Ovary (tissue), 7 donors: ENCODE measurements at regions not wholly inside any gene's neighbourhood (a gene's known extent, or its start where the extent isn't known, plus 50 kb on each side); places are given as distances from the start of the nearest gene placed in this dataset.

Experiments used
- DNase-seq, 5 donors: peaks; one replicate each; pipeline ENCODE4 v3.0.0-alpha.2; 2019 to 2020
- H3K27ac ChIP-seq, 2 donors: fragments of 200-600 bp; one replicate each; pipeline versions ENCODE4 v1.5.1 to v1.8.0; 2019 to 2022
- H3K27me3 ChIP-seq: fragments of 200-600 bp; one replicate; pipeline ENCODE4 v1.8.0; 2022
- H3K36me3 ChIP-seq: fragments of 200-600 bp; sonication (generic); one replicate; pipeline ENCODE4 v1.5.1; 2019
- H3K4me1 ChIP-seq: one replicate; pipeline ENCODE4 v1.8.1; 2013; ENCODE audit warnings: mild to moderate bottlenecking, moderate library complexity; ENCODE audit not compliant: insufficient read depth
- H3K4me3 ChIP-seq: fragments of 200-600 bp; sonication (generic); one replicate; pipeline ENCODE4 v1.5.1; 2017
- H3K9me3 ChIP-seq, 2 donors: fragments of 200-600 bp in 1 of 2; sonication (generic) in 1 of 2; one replicate each; pipeline versions ENCODE4 v1.5.1 to v1.8.1; 2013 to 2019; ENCODE audit warnings: mild to moderate bottlenecking in 1 of 2, moderate library complexity in 1 of 2
- CTCF ChIP-seq, 3 donors: fragments of 450-650 bp in 2 of 3; fragments of 200-600 bp in 1 of 3; IDR thresholded peaks; one replicate each; pipeline versions ENCODE4 v1.5.1 to v1.8.0; 2016 to 2022; ENCODE audit warnings: antibody characterized with exemption in 3 of 3, mild to moderate bottlenecking in 1 of 3
- EP300 ChIP-seq: sonication (generic); formaldehyde crosslinking; IDR thresholded peaks from one replicate; pipeline ENCODE4 v1.6.1; 2017; ENCODE audit warnings: antibody characterized with exemption
- POLR2A ChIP-seq: fragments of 450-650 bp; IDR thresholded peaks from one replicate; pipeline ENCODE4 v1.6.1; 2017; ENCODE audit warnings: antibody characterized with exemption, mild to moderate bottlenecking, moderate library complexity
- WGBS, 3 donors: extraction: QIAGEN DNeasy Blood & Tissue Kit in 1 of 3; methylation state at CpG; one replicate each; pipeline versions ENCODE4 v1.1.5 to v1.1.7; 2013 to 2017; 5-methylcytosine and 5-hydroxymethylcytosine counted together
- intact Hi-C, 4 donors: fragments of 100-400 bp; cut with DNase I; formaldehyde crosslinking; loops; one replicate each; pipeline versions ENCODE4 v1.11.0 to v1.15.1; 2022 to 2023
- donor health status: DM: no; HTN: no; CAD: no; lungs with moderate emphysema.
- donor health status: DM: no; HTN: no; CAD: no.
- donor health status: Bipolar disorder and iron deficiency.
- donor health status: DM: no; HTN: no; CAD: no.
- donor health status: DM: yes; HTN: yes; CAD: no.

- Histone ChIP-seq H3K36me3 (no peaks in the 10 kb centered on the region), H3K27me3 (no peaks in the 10 kb centered on the region), H3K27ac (no peak overlapping the region), H3K4me1 (no peaks in the 10 kb centered on the region), H3K9me3 (no peaks in the 10 kb centered on the region), H3K4me3 (no peak overlapping the region)
- intact Hi-C loops, result no loop called here
- 12 to 17% (median 16%) methylated on average over 2 of the region's 2 CpGs for WGBS, 3 donors
- TF ChIP-seq EP300, result no peak
- TF ChIP-seq POLR2A, result no peak
- no peak for TF ChIP-seq CTCF (IDR thresholded peaks at IDR 0.05)
- DNase-seq, result no peak
Measured at GRCh38 chr6:119527231-119527578, 177.6 kb upstream of the MAN1A1 start.

- Histone ChIP-seq H3K9me3 (no peaks in the 10 kb centered on the region), H3K27ac (no peak overlapping the region), H3K4me3 (no peak overlapping the region), H3K4me1 (no peaks in the 10 kb centered on the region), H3K27me3 (no peaks in the 10 kb centered on the region), H3K36me3 (no peaks in the 10 kb centered on the region)
- no peak for DNase-seq
- WGBS, 3 donors, result 73 to 79% (median 77%) methylated on average over 7 of the region's 7 CpGs
- TF ChIP-seq CTCF (IDR thresholded peaks at IDR 0.05) (no peak), EP300 (no peak), POLR2A (no peak)
- intact Hi-C loops, result no loop called here
Measured at GRCh38 chr6:119526561-119527230, 177.1 kb upstream of the MAN1A1 start.

GRCh38 chr6:119524410-119524809 lies 174.8 kb upstream of the MAN1A1 start:
- Histone ChIP-seq H3K9me3 (no peaks in the 10 kb centered on the region), H3K4me1 (no peaks in the 10 kb centered on the region), H3K4me3 (no peak overlapping the region), H3K27me3 (no peaks in the 10 kb centered on the region), H3K36me3 (no peaks in the 10 kb centered on the region), H3K27ac (no peak overlapping the region)
- no peak for DNase-seq
- TF ChIP-seq POLR2A, result no peak
- TF ChIP-seq EP300, result no peak
- TF ChIP-seq CTCF (IDR thresholded peaks at IDR 0.05), result no peak
- intact Hi-C loops, result no loop called here
- 92 to 94% (median 94%) methylated on average over 1 of the region's 1 CpG for WGBS, 3 donors

- no peaks in the 10 kb centered on the region for H3K4me1 ChIP-seq
- H3K4me3 ChIP-seq, result no peak overlapping the region
- TF ChIP-seq EP300, result no peak
- intact Hi-C loops, result no loop called here
- no peaks in the 10 kb centered on the region for H3K9me3 ChIP-seq
- WGBS, 3 donors, result 23 to 50% (median 41%) methylated on average over 1 of the region's 1 CpG
- no peaks in the 10 kb centered on the region for H3K36me3 ChIP-seq
- no peak for DNase-seq
- no peak overlapping the region for H3K27ac ChIP-seq
- H3K27me3 ChIP-seq, result no peaks in the 10 kb centered on the region
Measured at GRCh38 chr6:119523556-119523955, 174.0 kb upstream of the MAN1A1 start.

- 70 to 85% (median 78%) methylated on average over 1 of the region's 1 CpG for WGBS, 3 donors
- Histone ChIP-seq H3K4me1 (no peaks in the 10 kb centered on the region), H3K27ac (no peak overlapping the region), H3K36me3 (no peaks in the 10 kb centered on the region), H3K27me3 (no peaks in the 10 kb centered on the region), H3K9me3 (no peaks in the 10 kb centered on the region), H3K4me3 (no peak overlapping the region)
- no peak for TF ChIP-seq EP300
- no peak for TF ChIP-seq POLR2A
- DNase-seq, result no peak
- intact Hi-C loops, result no loop called here
Measured at GRCh38 chr6:119521251-119521650, 171.7 kb upstream of the MAN1A1 start.
